ENCODE measurements at regions not wholly inside any gene's neighbourhood (a gene's known extent, or its start where the extent isn't known, plus 50 kb on each side); places are given as distances from the start of the nearest gene placed in this dataset.

DNA sequence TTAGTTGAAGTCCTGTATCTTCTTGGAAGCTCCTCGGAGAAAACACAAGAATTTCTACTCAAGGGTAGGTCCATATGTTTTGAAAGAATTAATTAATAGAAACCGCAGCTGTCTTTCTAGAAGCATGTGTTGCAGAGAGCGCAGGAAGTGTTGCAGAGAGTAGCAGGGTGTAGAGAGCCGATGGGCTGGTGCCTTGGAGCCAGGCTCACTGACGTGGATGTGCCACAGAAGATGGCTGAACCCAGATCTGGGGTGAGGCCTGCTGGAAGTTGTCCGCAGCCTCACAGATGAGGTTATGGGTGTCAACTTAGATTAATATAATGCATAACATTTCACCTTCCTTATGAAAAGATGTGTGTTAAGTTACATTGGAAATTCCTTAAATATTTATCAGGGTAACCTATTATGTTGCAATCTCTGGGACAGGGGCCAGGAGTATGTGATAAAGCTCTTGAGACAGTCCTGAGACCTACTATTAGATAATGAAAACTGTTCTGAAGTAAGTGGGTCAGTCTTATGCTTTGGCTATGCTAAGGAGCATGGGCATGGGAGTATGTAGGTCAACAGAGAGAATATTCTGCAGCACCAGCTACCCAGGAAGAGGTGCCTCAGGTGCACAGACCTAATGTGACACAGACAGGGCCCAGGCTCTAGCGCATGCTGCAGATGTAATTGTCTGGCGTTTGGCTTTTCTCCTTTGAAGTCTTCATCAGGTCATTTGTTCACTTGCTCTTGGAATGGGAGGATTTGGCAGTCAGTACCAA, 973.3 kb downstream of the BCL11B start:
- WGBS (ENCODE audit: low lambda C conversion rate, missing lambda C conversion rate), result 89% methylated on average over 8 of the region's 8 CpGs

DNA sequence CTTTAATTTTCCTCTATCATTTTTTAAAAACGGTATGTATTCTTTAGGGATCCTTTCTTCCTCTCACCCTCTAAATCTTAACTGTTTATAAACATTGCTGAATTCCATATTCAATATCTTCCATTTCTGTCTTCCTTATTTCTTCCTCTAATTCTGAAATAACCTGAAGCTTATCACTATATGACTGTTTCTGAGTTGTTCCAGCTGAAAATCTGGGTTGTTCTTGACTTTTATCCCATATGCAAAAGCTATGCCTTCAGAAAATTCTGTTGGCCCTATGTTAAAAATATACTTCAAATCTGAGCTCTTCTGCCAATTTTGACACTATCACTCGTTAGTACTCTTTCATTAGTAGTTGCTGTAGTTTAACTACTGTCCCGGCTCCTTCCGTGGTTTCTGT, 970.3 kb downstream of the BCL11B start:
- no peak for DNase-seq (ENCODE audit: low spot score)
- 89% methylated on average over 4 of the region's 4 CpGs for WGBS (ENCODE audit: low lambda C conversion rate, missing lambda C conversion rate)
- H3K27ac ChIP-seq, result no peak overlapping the region
- no peaks in the 10 kb centered on the region for H3K36me3 ChIP-seq (replicated peaks; ENCODE audit: insufficient read depth, low read depth)
- H3K79me2 ChIP-seq, result no peaks in the 10 kb centered on the region
- H4K20me1 ChIP-seq (ENCODE audit: insufficient read depth, poor library complexity, severe bottlenecking), result no peaks in the 10 kb centered on the region
- H3K4me1 ChIP-seq (ENCODE audit: insufficient read depth), result no peaks in the 10 kb centered on the region
- no peak overlapping the region for H2AFZ ChIP-seq
- no peaks in the 10 kb centered on the region for H3K9me3 ChIP-seq (ENCODE audit: low read depth)
- H3K27me3 ChIP-seq, result no peaks in the 10 kb centered on the region
- no peak overlapping the region for H3K4me3 ChIP-seq
- no peaks in the 10 kb centered on the region for H3K9me2 ChIP-seq (replicated peaks; ENCODE audit: insufficient read depth)
- TF ChIP-seq EZH2phosphoT487 (IDR thresholded peaks at IDR 0.05; ENCODE audit: low read depth, severe bottlenecking, unreplicated experiment), result no peak
- no peak overlapping the region for H3K4me2 ChIP-seq

More for the DNA sequence above, 973.3 kb downstream of the BCL11B start:
- H3K4me3 ChIP-seq, result no peak overlapping the region
- DNase-seq (ENCODE audit: low spot score), result no peak
- TF ChIP-seq EZH2 (IDR thresholded peaks at IDR 0.05; ENCODE audit: borderline replicate concordance) (no peak), EZH2phosphoT487 (IDR thresholded peaks at IDR 0.05; ENCODE audit: low read depth, severe bottlenecking, unreplicated experiment) (no peak)
- TF ChIP-seq, protein P1, sequence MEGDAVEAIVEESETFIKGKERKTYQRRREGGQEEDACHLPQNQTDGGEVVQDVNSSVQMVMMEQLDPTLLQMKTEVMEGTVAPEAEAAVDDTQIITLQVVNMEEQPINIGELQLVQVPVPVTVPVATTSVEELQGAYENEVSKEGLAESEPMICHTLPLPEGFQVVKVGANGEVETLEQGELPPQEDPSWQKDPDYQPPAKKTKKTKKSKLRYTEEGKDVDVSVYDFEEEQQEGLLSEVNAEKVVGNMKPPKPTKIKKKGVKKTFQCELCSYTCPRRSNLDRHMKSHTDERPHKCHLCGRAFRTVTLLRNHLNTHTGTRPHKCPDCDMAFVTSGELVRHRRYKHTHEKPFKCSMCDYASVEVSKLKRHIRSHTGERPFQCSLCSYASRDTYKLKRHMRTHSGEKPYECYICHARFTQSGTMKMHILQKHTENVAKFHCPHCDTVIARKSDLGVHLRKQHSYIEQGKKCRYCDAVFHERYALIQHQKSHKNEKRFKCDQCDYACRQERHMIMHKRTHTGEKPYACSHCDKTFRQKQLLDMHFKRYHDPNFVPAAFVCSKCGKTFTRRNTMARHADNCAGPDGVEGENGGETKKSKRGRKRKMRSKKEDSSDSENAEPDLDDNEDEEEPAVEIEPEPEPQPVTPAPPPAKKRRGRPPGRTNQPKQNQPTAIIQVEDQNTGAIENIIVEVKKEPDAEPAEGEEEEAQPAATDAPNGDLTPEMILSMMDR (IDR thresholded peaks at IDR 0.05; ENCODE audit: poor library complexity), result no peak
- H3K27ac ChIP-seq, result no peak overlapping the region
- H3K9me2 ChIP-seq (replicated peaks; ENCODE audit: insufficient read depth), result no peaks in the 10 kb centered on the region
- H3K79me2 ChIP-seq, result no peaks in the 10 kb centered on the region
- H2AFZ ChIP-seq, result no peak overlapping the region
- H3K9me3 ChIP-seq (ENCODE audit: low read depth), result no peaks in the 10 kb centered on the region
- no peaks in the 10 kb centered on the region for H3K27me3 ChIP-seq
- no peaks in the 10 kb centered on the region for H3K36me3 ChIP-seq (replicated peaks; ENCODE audit: insufficient read depth, low read depth)
- H4K20me1 ChIP-seq (ENCODE audit: insufficient read depth, poor library complexity, severe bottlenecking), result no peaks in the 10 kb centered on the region
- no peaks in the 10 kb centered on the region for H3K4me1 ChIP-seq (ENCODE audit: insufficient read depth)
- H3K4me2 ChIP-seq, result no peak overlapping the region

DNA sequence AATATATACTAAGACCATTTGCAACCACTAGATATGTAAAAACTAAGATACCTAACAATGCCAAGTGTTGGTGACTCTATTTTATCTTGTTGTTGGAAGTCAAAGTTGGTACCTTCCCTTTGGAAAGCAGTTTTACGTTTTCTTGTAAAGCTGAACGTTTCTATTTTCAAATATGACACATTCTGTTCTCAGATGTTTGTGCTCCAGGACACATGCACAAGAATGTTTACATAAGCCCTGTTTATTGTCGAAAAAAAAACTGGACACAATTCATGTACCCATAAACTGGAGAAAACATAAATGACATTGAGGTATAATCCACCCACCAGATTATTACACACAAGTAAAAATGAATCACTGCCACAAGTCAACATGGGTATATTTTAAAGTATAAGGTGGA, 967.4 kb downstream of the BCL11B start:
- no peak overlapping the region for H3K4me2 ChIP-seq
- H3K9me2 ChIP-seq (replicated peaks; ENCODE audit: insufficient read depth), result no peaks in the 10 kb centered on the region
- H3K36me3 ChIP-seq (replicated peaks; ENCODE audit: insufficient read depth, low read depth), result no peaks in the 10 kb centered on the region
- no peaks in the 10 kb centered on the region for H4K20me1 ChIP-seq (ENCODE audit: insufficient read depth, poor library complexity, severe bottlenecking)
- H3K4me3 ChIP-seq, result no peak overlapping the region
- no peak for DNase-seq (ENCODE audit: low spot score)
- H3K27ac ChIP-seq, result no peak overlapping the region
- 73% methylated on average over 3 of the region's 3 CpGs for WGBS (ENCODE audit: low lambda C conversion rate, missing lambda C conversion rate)
- H3K9me3 ChIP-seq (ENCODE audit: low read depth), result no peaks in the 10 kb centered on the region
- no peak overlapping the region for H2AFZ ChIP-seq
- no peaks in the 10 kb centered on the region for H3K79me2 ChIP-seq
- H3K27me3 ChIP-seq, result no peaks in the 10 kb centered on the region
- H3K4me1 ChIP-seq (ENCODE audit: insufficient read depth), result no peaks in the 10 kb centered on the region
- TF ChIP-seq EZH2 (IDR thresholded peaks at IDR 0.05; ENCODE audit: borderline replicate concordance) (no peak), EZH2phosphoT487 (IDR thresholded peaks at IDR 0.05; ENCODE audit: low read depth, severe bottlenecking, unreplicated experiment) (no peak)
- TF ChIP-seq, protein P1 (IDR thresholded peaks at IDR 0.05; ENCODE audit: poor library complexity), result no peak

DNA sequence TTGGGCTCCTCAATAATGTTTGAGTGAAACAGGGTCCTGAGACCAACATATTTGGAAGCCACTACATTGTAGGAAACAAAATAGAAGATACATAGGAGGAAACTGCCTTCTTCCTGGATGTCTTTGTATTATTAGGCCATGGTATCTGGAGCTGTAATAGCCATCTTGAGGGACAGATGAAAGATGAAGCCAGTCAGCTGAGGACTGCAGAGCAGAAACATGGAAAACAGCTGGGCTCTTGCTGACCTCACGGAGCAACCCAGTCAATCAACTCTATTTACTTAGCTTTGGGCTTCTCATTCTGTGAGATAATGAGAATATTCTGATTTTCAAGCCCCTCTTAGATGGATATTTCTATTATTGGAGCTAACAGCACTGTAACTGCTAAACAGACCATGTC, 962.4 kb downstream of the BCL11B start:
- Histone ChIP-seq H3K27ac (no peak overlapping the region), H4K20me1 (ENCODE audit: insufficient read depth, poor library complexity, severe bottlenecking) (no peaks in the 10 kb centered on the region), H3K36me3 (replicated peaks; ENCODE audit: insufficient read depth, low read depth) (no peaks in the 10 kb centered on the region), H3K9me3 (ENCODE audit: low read depth) (no peaks in the 10 kb centered on the region), H3K9me2 (replicated peaks; ENCODE audit: insufficient read depth) (no peaks in the 10 kb centered on the region), H3K79me2 (no peaks in the 10 kb centered on the region), H3K27me3 (no peaks in the 10 kb centered on the region), H3K4me2 (no peak overlapping the region), H3K4me3 (no peak overlapping the region), H3K4me1 (ENCODE audit: insufficient read depth) (no peaks in the 10 kb centered on the region), H2AFZ (no peak overlapping the region)
- 64% methylated on average over 1 of the region's 1 CpG for WGBS (ENCODE audit: low lambda C conversion rate, missing lambda C conversion rate)
- DNase-seq (ENCODE audit: low spot score), result no peak
- TF ChIP-seq EZH2 (IDR thresholded peaks at IDR 0.05; ENCODE audit: borderline replicate concordance), result no peak
- TF ChIP-seq, protein P1 (IDR thresholded peaks at IDR 0.05; ENCODE audit: poor library complexity), result no peak
- TF ChIP-seq EZH2phosphoT487 (IDR thresholded peaks at IDR 0.05; ENCODE audit: low read depth, severe bottlenecking, unreplicated experiment), result no peak
